SH-SY5Y (cell line): ENCODE measurements at regions not wholly inside any gene's neighbourhood (a gene's known extent, or its start where the extent isn't known, plus 50 kb on each side); places are given as distances from the start of the nearest gene placed in this dataset.

Experiments
- GATA2 ChIP-seq: IDR thresholded peaks from 2 replicates; pipeline ENCODE4 v1.6.1; 2011; ENCODE audit warnings: mild to moderate bottlenecking, low read depth, low read length
- GATA3 ChIP-seq: IDR thresholded peaks from 2 replicates; pipeline ENCODE4 v1.6.1; 2011; ENCODE audit warnings: low read depth, mild to moderate bottlenecking, low read length, moderate library complexity

DNA sequence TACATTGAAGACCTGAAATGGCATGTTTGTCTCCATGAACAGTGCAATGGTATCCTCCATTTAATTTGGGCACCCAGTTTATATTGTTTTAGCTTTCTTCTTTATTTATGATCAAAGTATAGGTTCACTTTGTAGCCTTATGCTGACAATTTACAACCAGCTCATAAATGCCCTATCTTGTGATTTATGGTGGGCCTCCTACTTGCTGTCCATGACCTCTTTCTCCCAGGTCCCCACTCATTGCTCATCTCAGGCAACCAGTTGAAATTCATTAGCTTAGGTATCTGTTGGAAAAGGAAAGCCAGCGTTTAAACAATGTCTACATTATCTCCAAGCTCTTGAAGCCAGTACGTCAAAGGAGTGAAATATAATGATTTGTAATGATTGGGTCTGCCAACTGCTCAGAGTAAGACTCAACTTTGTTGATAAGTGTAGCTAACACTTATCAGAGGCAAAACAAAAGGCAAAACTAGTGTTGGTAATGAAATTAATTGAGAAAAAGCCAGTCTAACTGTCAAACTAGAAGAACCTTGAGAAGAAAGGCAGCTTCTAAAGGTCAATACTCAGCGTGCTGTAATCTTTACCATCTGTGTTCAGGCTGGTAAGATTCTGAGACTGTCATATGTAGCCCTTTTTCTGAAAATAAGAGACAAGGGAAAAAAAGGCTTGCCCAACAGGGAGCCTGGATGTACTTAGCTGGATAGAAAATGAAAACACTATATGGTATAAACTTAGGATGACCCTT is 695.9 kb downstream of the EPHA4 start:
- TF ChIP-seq GATA2 (no peak), GATA3 (no peak)
